Panc1 (cell line): ENCODE measurements at regions not wholly inside any gene's neighbourhood (a gene's known extent, or its start where the extent isn't known, plus 50 kb on each side); places are given as distances from the start of the nearest gene placed in this dataset.

Experiments used
- ATAC-seq: fragments of 200-7000 bp; cut with Tn5 transposase; 2 replicates; pipeline ENCODE4 v1.9.1; 2020; ENCODE audit warnings: mild to moderate bottlenecking, moderate library complexity
- BruUV-seq: library from RNA; stranded (reverse); fragments of 400-500 nt; replicated peaks from 2 replicates; lab custom pipeline; 2021; lab: Mats Ljungman, UMichigan
- CTCF ChIA-PET: fragments of 300-600 bp; sonication (Branson Sonifier 250); formaldehyde crosslinking; loops from one replicate; lab custom pipeline; 2022; ENCODE audit warnings: antibody characterized with exemption; lab: Charles Lee
- POLR2A ChIA-PET: fragments of 300-600 bp; sonication (Branson Sonifier 250); formaldehyde crosslinking; loops from one replicate; lab custom pipeline; 2022; ENCODE audit warnings: antibody characterized with exemption; lab: Charles Lee
- DNase-seq: peaks from one replicate; pipeline ENCODE4 v3.0.0-alpha.2; 2010; ENCODE audit warnings: low read depth, low spot score
- H3K27ac ChIP-seq: 2 replicates; pipeline ENCODE4 v1.5.1; 2011; ENCODE audit warnings: mild to moderate bottlenecking, low read length, inconsistent platforms
- H3K27me3 ChIP-seq: fragments of 200-500 bp; sonication (Bioruptor generic); 2 replicates; pipeline ENCODE4 v1.6.0; 2014; ENCODE audit warnings: low read length, inconsistent platforms; ENCODE audit not compliant: control insufficient read depth, insufficient read depth
- H3K36me3 ChIP-seq: fragments of 200-500 bp; sonication (Bioruptor generic); 2 replicates; pipeline ENCODE4 v1.5.1; 2014; ENCODE audit warnings: inconsistent platforms, mild to moderate bottlenecking, low read length, moderate library complexity; ENCODE audit not compliant: control insufficient read depth, insufficient read depth
- H3K4me1 ChIP-seq: 2 replicates; pipeline ENCODE4 v1.5.1; 2011; ENCODE audit warnings: inconsistent platforms, mild to moderate bottlenecking, low read length, moderate library complexity; ENCODE audit not compliant: control insufficient read depth, insufficient read depth
- H3K4me3 ChIP-seq, 2 experiments: 2 replicates each; pipeline ENCODE4 v1.5.1; 2011 to 2012; ENCODE audit warnings: low read depth in 2 of 2, low read length in 2 of 2, mild to moderate bottlenecking in 2 of 2, inconsistent platforms in 1 of 2, moderate library complexity in 1 of 2
- H3K9me3 ChIP-seq: fragments of 200-500 bp; sonication (Bioruptor generic); 2 replicates; pipeline ENCODE4 v1.5.1; 2014; ENCODE audit warnings: low read depth, mild to moderate bottlenecking, inconsistent platforms, low read length, moderate library complexity; ENCODE audit not compliant: control insufficient read depth, insufficient read depth
- CTCF ChIP-seq: fragments of 450-650 bp; IDR thresholded peaks from 2 replicates; pipeline ENCODE4 v1.5.1; 2017; ENCODE audit warnings: mild to moderate bottlenecking
- POLR2AphosphoS5 ChIP-seq: IDR thresholded peaks from 2 replicates; pipeline ENCODE4 v1.6.1; 2012; ENCODE audit warnings: mild to moderate bottlenecking, low read depth, low read length, moderate library complexity
- REST ChIP-seq, 2 experiments: IDR thresholded peaks; 2 replicates each; pipeline ENCODE4 v1.6.1; 2011 to 2012; ENCODE audit warnings: low read depth in 2 of 2, control low read depth in 1 of 2, low read length in 1 of 2, mild to moderate bottlenecking in 1 of 2, moderate library complexity in 1 of 2; ENCODE audit not compliant: insufficient read depth in 1 of 2
- SIN3A ChIP-seq: IDR thresholded peaks from 2 replicates; pipeline ENCODE4 v1.6.1; 2012; ENCODE audit warnings: low read depth, mild to moderate bottlenecking, low read length, moderate library complexity, borderline replicate concordance; ENCODE audit not compliant: insufficient read depth
- TCF7L2 ChIP-seq: IDR thresholded peaks from 2 replicates; pipeline ENCODE4 v1.6.1; 2011; ENCODE audit warnings: mild to moderate bottlenecking, low read depth, low read length, inconsistent platforms
- in situ Hi-C: cut with HindIII; loops from 2 replicates; pipeline ENCODE4 v1.10.0; 2016; ENCODE audit warnings: low sequenced_read_pairs, low pct_unique_long_range_greater_than_20kb
- intact Hi-C: fragments of 100-400 bp; cut with micrococcal nuclease; formaldehyde crosslinking; loops from one replicate; pipeline ENCODE4 v1.10.0; 2022; ENCODE audit not compliant: unreplicated experiment

- no peak overlapping the region for H3K4me3 ChIP-seq
- ChIA-PET POLR2A (no interaction called here), CTCF (no interaction called here)
- H3K27ac ChIP-seq: no peak overlapping the region
- no peak for DNase-seq
- in situ Hi-C loops: no loop called here
- no peak for ATAC-seq
- intact Hi-C loops: no loop called here
- H3K4me1 ChIP-seq: peaks cover 15% of the 10 kb centered on the region
- BruUV-seq: no TSS peak
- H3K27me3 ChIP-seq: no peaks in the 10 kb centered on the region
- H3K36me3 ChIP-seq: no peaks in the 10 kb centered on the region
- no peak for TF ChIP-seq REST (IDR thresholded peaks at IDR 0.05; ENCODE audit: insufficient read depth in 1 of 2, low read depth in 2 of 2, low read length in 1 of 2)
- TF ChIP-seq SIN3A: no peak
- no peak for TF ChIP-seq POLR2AphosphoS5
- no peak for TF ChIP-seq CTCF
- TF ChIP-seq TCF7L2: no peak
- no peaks in the 10 kb centered on the region for H3K9me3 ChIP-seq
Measured at GRCh38 chr3:159821110-159821509, 167.5 kb upstream of the IL12A start.

GRCh38 chr3:159821736-159822135 lies 166.9 kb upstream of the IL12A start:
- peaks cover 15% of the 10 kb centered on the region for H3K4me1 ChIP-seq
- H3K9me3 ChIP-seq: no peaks in the 10 kb centered on the region
- H3K36me3 ChIP-seq: no peaks in the 10 kb centered on the region
- in situ Hi-C loops: no loop called here
- intact Hi-C loops: no loop called here
- no peak overlapping the region for H3K4me3 ChIP-seq
- no peak for TF ChIP-seq CTCF
- ATAC-seq (no peak), DNase-seq (no peak)
- no peak overlapping the region for H3K27ac ChIP-seq
- H3K27me3 ChIP-seq: no peaks in the 10 kb centered on the region
- ChIA-PET POLR2A (no interaction called here), CTCF (no interaction called here)
- no TSS peak for BruUV-seq

GRCh38 chr3:159823780-159824179 lies 164.9 kb upstream of the IL12A start:
- Histone ChIP-seq H3K27me3 (no peaks in the 10 kb centered on the region), H3K36me3 (no peaks in the 10 kb centered on the region), H3K4me3 (no peak overlapping the region), H3K4me1 (peaks cover 19% of the 10 kb centered on the region), H3K9me3 (no peaks in the 10 kb centered on the region), H3K27ac (no peak overlapping the region)
- no TSS peak for BruUV-seq
- ATAC-seq: no peak
- in situ Hi-C loops: no loop called here
- ChIA-PET POLR2A (no interaction called here), CTCF (no interaction called here)
- TF ChIP-seq POLR2AphosphoS5 (no peak), REST (IDR thresholded peaks at IDR 0.05; ENCODE audit: insufficient read depth in 1 of 2, low read depth in 2 of 2, low read length in 1 of 2) (no peak), CTCF (no peak), SIN3A (no peak), TCF7L2 (no peak)
- intact Hi-C loops: no loop called here
- DNase-seq: no peak
